ENCODE measurements at regions not wholly inside any gene's neighbourhood (a gene's known extent, or its start where the extent isn't known, plus 50 kb on each side); places are given as distances from the start of the nearest gene placed in this dataset.
"Not testable (repeated sequence)": the region's sequence is repeated elsewhere in the genome, so short reads cannot be mapped to it uniquely, and the experiment has no call there.

GRCh38 chr4:112049119-112049518 lies 96.1 kb upstream of the FAM241A start:
- TF ChIP-seq CTCF, POLR2A, POLR2AphosphoS5 (IDR thresholded peaks at IDR 0.05): not testable (repeated sequence)
